ENCODE measurements at regions not wholly inside any gene's neighbourhood (a gene's known extent, or its start where the extent isn't known, plus 50 kb on each side); places are given as distances from the start of the nearest gene placed in this dataset.

- no peak for TF ChIP-seq GATA3 (IDR thresholded peaks at IDR 0.05; ENCODE audit: low read depth, low read length)
- TF ChIP-seq GATA2 (IDR thresholded peaks at IDR 0.05; ENCODE audit: low read depth, low read length): no peak
Observed at GRCh38 chr4:130127297-130127696, 1031.3 kb downstream of the C4orf33 start.
